CD14-positive monocyte (primary cell): ENCODE measurements at regions not wholly inside any gene's neighbourhood (a gene's known extent, or its start where the extent isn't known, plus 50 kb on each side); places are given as distances from the start of the nearest gene placed in this dataset.

Experiments used
- DNase-seq, 3 donors: peaks; one replicate each; pipeline ENCODE4 v3.0.0-alpha.2; 2011 to 2022
- H2AFZ ChIP-seq: 2 replicates; pipeline ENCODE4 v1.6.0; 2012; ENCODE audit warnings: mild to moderate bottlenecking, low read depth, low read length, inconsistent platforms; ENCODE audit not compliant: insufficient read depth, poor library complexity, severe bottlenecking
- H3K27ac ChIP-seq, 2 donors: 1 replicate in 1 of 2; 2 replicates in 1 of 2; pipeline ENCODE4 v1.5.1; 2012 to 2013; ENCODE audit warnings: low read length in 2 of 2, control low read depth in 1 of 2, inconsistent platforms in 1 of 2, low read depth in 1 of 2, mild to moderate bottlenecking in 1 of 2
- H3K27me3 ChIP-seq, 2 donors: one replicate each; pipeline versions ENCODE4 v1.6.0 to v1.6.1; 2011 to 2013; ENCODE audit warnings: low read length in 2 of 2; ENCODE audit not compliant: control insufficient read depth in 2 of 2, insufficient read depth in 2 of 2
- H3K36me3 ChIP-seq, 2 donors: replicated peaks in 1 of 2; 1 replicate in 1 of 2; 2 replicates in 1 of 2; pipeline versions ENCODE4 v1.5.1 to v1.6.1; 2012 to 2013; ENCODE audit warnings: low read length in 2 of 2, control low read depth in 1 of 2, inconsistent platforms in 1 of 2, mild to moderate bottlenecking in 1 of 2; ENCODE audit not compliant: insufficient read depth in 2 of 2, control insufficient read depth in 1 of 2
- H3K4me1 ChIP-seq, 2 donors: 1 replicate in 1 of 2; 2 replicates in 1 of 2; pipeline versions ENCODE4 v1.5.1 to v1.6.1; 2012 to 2013; ENCODE audit warnings: low read length in 2 of 2, control low read depth in 1 of 2, inconsistent platforms in 1 of 2, mild to moderate bottlenecking in 1 of 2, moderate library complexity in 1 of 2; ENCODE audit not compliant: insufficient read depth in 2 of 2, control insufficient read depth in 1 of 2
- H3K4me2 ChIP-seq: replicated peaks from 2 replicates; pipeline ENCODE3; 2012; ENCODE audit warnings: low read length, moderate library complexity, mild to moderate bottlenecking; ENCODE audit not compliant: poor library complexity, severe bottlenecking; ENCODE audit errors: extremely low read depth
- H3K4me3 ChIP-seq, 3 experiments: fragments of 200-600 bp in 1 of 3; sonication (generic) in 1 of 3; replicated peaks in 1 of 3; 1 replicate in 2 of 3; 2 replicates in 1 of 3; pipeline ENCODE4 v1.5.1; 2011 to 2013; ENCODE audit warnings: low read length in 3 of 3, mild to moderate bottlenecking in 3 of 3, control low read depth in 2 of 3, low read depth in 2 of 3, inconsistent platforms in 1 of 3, moderate library complexity in 1 of 3
- H3K79me2 ChIP-seq: 2 replicates; pipeline ENCODE4 v1.6.0; 2012; ENCODE audit warnings: mild to moderate bottlenecking, control low read depth, inconsistent platforms, low read length, moderate library complexity; ENCODE audit not compliant: insufficient read depth
- H3K9ac ChIP-seq: 2 replicates; pipeline ENCODE4 v1.6.0; 2017; ENCODE audit warnings: low read length, mild to moderate bottlenecking; ENCODE audit not compliant: insufficient read depth, poor library complexity, severe bottlenecking
- H3K9me3 ChIP-seq, 2 donors: replicated peaks in 1 of 2; 1 replicate in 1 of 2; 2 replicates in 1 of 2; pipeline versions ENCODE4 v1.5.1 to v1.6.1; 2012 to 2013; ENCODE audit warnings: low read length in 2 of 2, control low read depth in 1 of 2; ENCODE audit not compliant: control insufficient read depth in 1 of 2, insufficient read depth in 1 of 2
- H4K20me1 ChIP-seq: 2 replicates; pipeline ENCODE4 v1.6.0; 2012; ENCODE audit warnings: mild to moderate bottlenecking, low read length, control low read depth, moderate library complexity; ENCODE audit not compliant: insufficient read depth
- H3K27ac Mint-ChIP-seq, 7 donors: one replicate each; pipeline ENCODE4 v1.8.0; 2020; ENCODE audit warnings: mild to moderate bottlenecking in 7 of 7, mixed read lengths in 7 of 7, moderate library complexity in 6 of 7, inconsistent platforms in 2 of 7
- H3K27me3 Mint-ChIP-seq, 3 donors: one replicate each; pipeline ENCODE4 v1.8.0; 2021 to 2022; ENCODE audit warnings: low read depth in 3 of 3, mild to moderate bottlenecking in 3 of 3, mixed read lengths in 3 of 3, moderate library complexity in 3 of 3, inconsistent platforms in 1 of 3
- H3K36me3 Mint-ChIP-seq, 2 donors: one replicate each; pipeline ENCODE4 v1.8.0; 2020; ENCODE audit warnings: mixed read lengths in 2 of 2, inconsistent platforms in 1 of 2, mild to moderate bottlenecking in 1 of 2
- H3K4me1 Mint-ChIP-seq: one replicate; pipeline ENCODE4 v1.8.0; 2020; ENCODE audit warnings: mild to moderate bottlenecking, mixed read lengths
- H3K4me3 Mint-ChIP-seq, 2 donors: one replicate each; pipeline ENCODE4 v1.8.0; 2020; ENCODE audit warnings: mild to moderate bottlenecking in 2 of 2, mixed read lengths in 2 of 2, moderate library complexity in 1 of 2
- H3K9me3 Mint-ChIP-seq, 7 donors: one replicate each; pipeline ENCODE4 v1.8.0; 2020 to 2022; ENCODE audit warnings: mixed read lengths in 7 of 7, mild to moderate bottlenecking in 6 of 7, moderate library complexity in 6 of 7, inconsistent platforms in 2 of 7
- WGBS: methylation state at CpG from one replicate; pipeline ENCODE4 v1.1.5; 2013; ENCODE audit warnings: missing lambda C conversion rate; ENCODE audit not compliant: insufficient coverage; 5-methylcytosine and 5-hydroxymethylcytosine counted together
- intact Hi-C, 2 donors: fragments of 100-400 bp; cut with micrococcal nuclease; formaldehyde crosslinking; loops; one replicate each; pipeline versions ENCODE4 v1.15.0 to v1.15.1; 2023
- TF ChIP-seq, protein P1 (sequence below): fragments of 200-600 bp; IDR thresholded peaks from one replicate; pipeline ENCODE4 v1.8.0; 2022; ENCODE audit warnings: antibody characterized with exemption, mild to moderate bottlenecking

DNA sequence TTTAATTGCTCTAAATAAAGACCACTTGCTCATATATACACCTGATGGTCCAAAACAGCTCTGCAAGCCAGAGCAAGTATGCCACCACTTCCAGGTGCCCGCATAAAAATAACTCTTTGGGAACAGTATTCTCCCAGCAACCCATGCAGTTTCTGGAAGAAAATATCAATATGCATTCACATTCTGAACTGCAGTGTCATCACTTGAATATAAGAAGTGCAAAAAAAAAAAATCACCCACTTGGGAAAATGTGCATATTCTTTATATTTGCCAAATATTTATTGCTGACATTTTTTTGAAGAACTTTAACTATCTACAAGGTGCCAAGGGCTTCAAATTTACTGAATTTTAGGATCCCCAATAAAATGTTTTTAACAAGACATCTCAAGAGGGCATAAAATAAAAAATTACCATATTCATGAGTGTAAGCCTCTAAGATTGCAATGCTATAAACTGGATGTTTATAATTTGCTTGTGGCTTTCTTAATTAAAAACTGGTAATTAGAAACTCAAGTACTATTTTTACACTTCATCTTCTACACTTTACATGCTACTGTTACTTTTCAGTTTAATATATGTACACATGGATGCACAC lies 360.6 kb upstream of the HNRNPA3 start:
- no peak overlapping the region for H3K27ac Mint-ChIP-seq
- no peaks in the 10 kb centered on the region for H3K27me3 ChIP-seq
- no peak for DNase-seq
- no peak overlapping the region for H3K4me3 ChIP-seq
- no peaks in the 10 kb centered on the region for H3K36me3 ChIP-seq
- peaks cover 0 to 3% (median 0%) of the 10 kb centered on the region in 3 donors for H3K27me3 Mint-ChIP-seq
- TF ChIP-seq, protein P1, sequence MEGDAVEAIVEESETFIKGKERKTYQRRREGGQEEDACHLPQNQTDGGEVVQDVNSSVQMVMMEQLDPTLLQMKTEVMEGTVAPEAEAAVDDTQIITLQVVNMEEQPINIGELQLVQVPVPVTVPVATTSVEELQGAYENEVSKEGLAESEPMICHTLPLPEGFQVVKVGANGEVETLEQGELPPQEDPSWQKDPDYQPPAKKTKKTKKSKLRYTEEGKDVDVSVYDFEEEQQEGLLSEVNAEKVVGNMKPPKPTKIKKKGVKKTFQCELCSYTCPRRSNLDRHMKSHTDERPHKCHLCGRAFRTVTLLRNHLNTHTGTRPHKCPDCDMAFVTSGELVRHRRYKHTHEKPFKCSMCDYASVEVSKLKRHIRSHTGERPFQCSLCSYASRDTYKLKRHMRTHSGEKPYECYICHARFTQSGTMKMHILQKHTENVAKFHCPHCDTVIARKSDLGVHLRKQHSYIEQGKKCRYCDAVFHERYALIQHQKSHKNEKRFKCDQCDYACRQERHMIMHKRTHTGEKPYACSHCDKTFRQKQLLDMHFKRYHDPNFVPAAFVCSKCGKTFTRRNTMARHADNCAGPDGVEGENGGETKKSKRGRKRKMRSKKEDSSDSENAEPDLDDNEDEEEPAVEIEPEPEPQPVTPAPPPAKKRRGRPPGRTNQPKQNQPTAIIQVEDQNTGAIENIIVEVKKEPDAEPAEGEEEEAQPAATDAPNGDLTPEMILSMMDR, result no peak
- H4K20me1 ChIP-seq, result no peaks in the 10 kb centered on the region
- peaks cover 3% of the 10 kb centered on the region for H3K4me1 Mint-ChIP-seq
- H3K9me3 ChIP-seq, result no peaks in the 10 kb centered on the region
- H3K27ac ChIP-seq, result no peak overlapping the region
- no CpG with 5 or more reads among the region's 1 CpG for WGBS
- no peak overlapping the region for H3K4me2 ChIP-seq
- H3K4me1 ChIP-seq, result no peaks in the 10 kb centered on the region
- H3K4me3 Mint-ChIP-seq, result no peak overlapping the region
- no peak overlapping the region for H3K9ac ChIP-seq
- no peak overlapping the region for H2AFZ ChIP-seq
- no peaks in the 10 kb centered on the region for H3K79me2 ChIP-seq
- intact Hi-C loops, result no loop called here
- no peaks in the 10 kb centered on the region for H3K9me3 Mint-ChIP-seq
- no peaks in the 10 kb centered on the region for H3K36me3 Mint-ChIP-seq

DNA sequence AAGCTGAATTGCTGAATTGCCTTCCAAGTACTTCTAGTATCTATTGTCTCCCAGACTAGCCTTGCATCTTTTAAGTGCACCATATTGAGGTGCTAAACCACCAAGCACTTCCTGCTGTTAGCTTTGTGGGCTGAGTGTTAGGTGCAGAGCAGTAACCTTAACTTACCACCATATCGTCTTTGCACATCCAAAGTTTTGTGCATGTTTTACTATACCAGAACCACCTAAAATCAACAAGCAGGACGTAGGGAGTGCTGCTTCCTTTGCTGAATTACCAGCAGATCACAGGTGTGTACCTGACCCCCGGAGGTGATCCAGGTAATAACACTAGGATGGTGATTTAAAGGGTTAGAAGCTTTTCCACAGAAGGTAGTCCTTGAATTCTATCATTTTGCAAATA lies 359.9 kb upstream of the HNRNPA3 start:
- H3K4me3 ChIP-seq, result no peak overlapping the region
- no peak overlapping the region for H3K4me2 ChIP-seq
- H3K4me1 ChIP-seq, result no peaks in the 10 kb centered on the region
- no peak overlapping the region for H3K27ac ChIP-seq
- H3K9ac ChIP-seq, result no peak overlapping the region
- no CpG with 5 or more reads among the region's 3 CpGs for WGBS
- TF ChIP-seq, protein P1, result no peak
- no peaks in the 10 kb centered on the region for H3K36me3 ChIP-seq
- H3K9me3 ChIP-seq, result no peaks in the 10 kb centered on the region
- no peaks in the 10 kb centered on the region for H3K36me3 Mint-ChIP-seq
- H3K4me3 Mint-ChIP-seq, result no peak overlapping the region
- H3K27me3 Mint-ChIP-seq, result peaks cover 0 to 3% (median 2%) of the 10 kb centered on the region in 3 donors
- DNase-seq, result no peak
- peaks cover 3% of the 10 kb centered on the region for H3K4me1 Mint-ChIP-seq
- H3K27ac Mint-ChIP-seq, result no peak overlapping the region
- no peaks in the 10 kb centered on the region for H4K20me1 ChIP-seq
- intact Hi-C loops, result no loop called here
- H2AFZ ChIP-seq, result no peak overlapping the region
- H3K27me3 ChIP-seq, result no peaks in the 10 kb centered on the region
- peaks cover 0 to 1% (median 0%) of the 10 kb centered on the region in 7 donors for H3K9me3 Mint-ChIP-seq
- H3K79me2 ChIP-seq, result no peaks in the 10 kb centered on the region
